ENCODE measurements at regions not wholly inside any gene's neighbourhood (a gene's known extent, or its start where the extent isn't known, plus 50 kb on each side); places are given as distances from the start of the nearest gene placed in this dataset.

GRCh38 chr1:228853191-228853590, 117.9 kb downstream of the RHOU start:
- Mint-ChIP-seq H3K4me1 (peaks cover 25% of the 10 kb centered on the region), H3K27ac (peak overlapping the region; percentile 19; the same call in 1 of the 2 replicates), H3K27me3 (ENCODE audit: insufficient read depth, low read depth, poor library complexity) (no peaks in the 10 kb centered on the region), H3K4me3 (no peak overlapping the region), H3K36me3 (ENCODE audit: low read depth) (peaks cover 24% of the 10 kb centered on the region; the same call in 2 of the 3 replicates), H3K9me3 (peaks cover 25% of the 10 kb centered on the region)
- TF ChIP-seq EZH2 (IDR thresholded peaks at IDR 0.05; ENCODE audit: low read depth, unreplicated experiment) (no peak), EZH2phosphoT487 (IDR thresholded peaks at IDR 0.05; ENCODE audit: unreplicated experiment) (no peak), REST (IDR thresholded peaks at IDR 0.05; ENCODE audit: unreplicated experiment) (no peak), POLR2AphosphoS5 (IDR thresholded peaks at IDR 0.05; ENCODE audit: low read depth) (no peak), ZNF331 (CRISPR knock-in tag; IDR thresholded peaks at IDR 0.05; ENCODE audit: low read depth) (no peak), JUNB (IDR thresholded peaks at IDR 0.05; ENCODE audit: unreplicated experiment) (no peak)
- TF ChIP-seq, protein P1, sequence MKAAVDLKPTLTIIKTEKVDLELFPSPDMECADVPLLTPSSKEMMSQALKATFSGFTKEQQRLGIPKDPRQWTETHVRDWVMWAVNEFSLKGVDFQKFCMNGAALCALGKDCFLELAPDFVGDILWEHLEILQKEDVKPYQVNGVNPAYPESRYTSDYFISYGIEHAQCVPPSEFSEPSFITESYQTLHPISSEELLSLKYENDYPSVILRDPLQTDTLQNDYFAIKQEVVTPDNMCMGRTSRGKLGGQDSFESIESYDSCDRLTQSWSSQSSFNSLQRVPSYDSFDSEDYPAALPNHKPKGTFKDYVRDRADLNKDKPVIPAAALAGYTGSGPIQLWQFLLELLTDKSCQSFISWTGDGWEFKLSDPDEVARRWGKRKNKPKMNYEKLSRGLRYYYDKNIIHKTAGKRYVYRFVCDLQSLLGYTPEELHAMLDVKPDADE (IDR thresholded peaks at IDR 0.05) = no peak
- H3K4me1 ChIP-seq (ENCODE audit: insufficient read depth) = peaks cover 38% of the 10 kb centered on the region
- DNase-seq (ENCODE audit: low spot score) (no peak), ATAC-seq (peak; percentile 68)
- H3K4me2 ChIP-seq = peak overlapping the region; percentile 40
- no peak overlapping the region; the same call in 1 of the 2 replicates for H2AFZ ChIP-seq
- H3K36me3 ChIP-seq (ENCODE audit: insufficient read depth) = no peaks in the 10 kb centered on the region
- no peaks in the 10 kb centered on the region for H3K9me2 ChIP-seq (ENCODE audit: insufficient read depth)
- peaks cover 4% of the 10 kb centered on the region; the same call in 1 of the 2 replicates for H3F3A ChIP-seq (replicated peaks; ENCODE audit: low read depth)
- no peaks in the 10 kb centered on the region for H4K20me1 ChIP-seq (replicated peaks; ENCODE audit: insufficient read depth)
- H3K27me3 ChIP-seq (ENCODE audit: insufficient read depth) = no peaks in the 10 kb centered on the region
- no peak overlapping the region for H3K4me3 ChIP-seq
- H3K79me2 ChIP-seq (replicated peaks; ENCODE audit: insufficient read depth) = no peaks in the 10 kb centered on the region
- H3K27ac ChIP-seq (ENCODE audit: low read depth) = peak overlapping the region; percentile 56; the same call in 1 of the 2 replicates

DNA sequence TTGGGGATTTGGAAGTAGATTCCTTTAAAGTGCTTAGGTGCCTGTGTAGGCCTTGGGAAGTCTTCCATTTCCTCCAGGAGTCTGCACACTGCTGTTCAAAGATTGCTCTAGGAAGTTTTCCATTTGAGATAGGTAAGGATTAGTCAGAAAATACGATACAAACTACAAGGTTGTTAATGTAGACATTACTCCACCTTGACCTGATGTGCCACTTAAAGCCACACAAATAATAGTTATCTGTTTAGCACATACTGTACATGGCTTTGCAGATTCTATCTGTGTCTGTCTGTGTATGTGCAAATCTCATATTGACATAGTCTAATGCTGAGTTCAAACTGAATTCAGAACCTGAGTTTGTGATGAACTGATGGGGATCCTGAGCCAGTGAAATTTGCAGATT, 118.4 kb downstream of the RHOU start:
- Histone ChIP-seq H3F3A (replicated peaks; ENCODE audit: low read depth) (peaks cover 4% of the 10 kb centered on the region; the same call in 1 of the 2 replicates), H4K20me1 (replicated peaks; ENCODE audit: insufficient read depth) (no peaks in the 10 kb centered on the region), H2AFZ (no peak overlapping the region; the same call in 1 of the 2 replicates), H3K4me3 (no peak overlapping the region), H3K4me1 (ENCODE audit: insufficient read depth) (peaks cover 36% of the 10 kb centered on the region), H3K4me2 (peak overlapping the region; percentile 40), H3K79me2 (replicated peaks; ENCODE audit: insufficient read depth) (no peaks in the 10 kb centered on the region), H3K27ac (ENCODE audit: low read depth) (peak overlapping the region; percentile 56; the same call in 1 of the 2 replicates), H3K27me3 (ENCODE audit: insufficient read depth) (no peaks in the 10 kb centered on the region), H3K36me3 (ENCODE audit: insufficient read depth) (no peaks in the 10 kb centered on the region), H3K9me2 (ENCODE audit: insufficient read depth) (no peaks in the 10 kb centered on the region)
- H3K4me3 Mint-ChIP-seq = no peak overlapping the region
- peaks cover 24% of the 10 kb centered on the region; the same call in 2 of the 3 replicates for H3K36me3 Mint-ChIP-seq (ENCODE audit: low read depth)
- H3K27ac Mint-ChIP-seq = peak overlapping the region; percentile 19; the same call in 1 of the 2 replicates
- H3K4me1 Mint-ChIP-seq = peaks cover 20% of the 10 kb centered on the region
- ATAC-seq = no peak
- peaks cover 25% of the 10 kb centered on the region for H3K9me3 Mint-ChIP-seq
- no peaks in the 10 kb centered on the region for H3K27me3 Mint-ChIP-seq (ENCODE audit: insufficient read depth, low read depth, poor library complexity)
- no peak for DNase-seq (ENCODE audit: low spot score)
- TF ChIP-seq POLR2AphosphoS5 (IDR thresholded peaks at IDR 0.05; ENCODE audit: low read depth) (no peak), JUNB (IDR thresholded peaks at IDR 0.05; ENCODE audit: unreplicated experiment) (no peak), CTCF (conservative IDR thresholded peaks at IDR 0.05; ENCODE audit: low read depth in 2 of 2) (no peak), REST (IDR thresholded peaks at IDR 0.05; ENCODE audit: unreplicated experiment) (no peak), ZNF331 (CRISPR knock-in tag; IDR thresholded peaks at IDR 0.05; ENCODE audit: low read depth) (no peak), NANOG (IDR thresholded peaks at IDR 0.05; ENCODE audit: borderline replicate concordance) (no peak)
- TF ChIP-seq, protein P1 (IDR thresholded peaks at IDR 0.05) = no peak

Measured in GM23338 (cell line).